ENCODE measurements at regions not wholly inside any gene's neighbourhood (a gene's known extent, or its start where the extent isn't known, plus 50 kb on each side); places are given as distances from the start of the nearest gene placed in this dataset.

GRCh38 chr2:13515254-13515653 lies 798.5 kb downstream of the TRIB2 start:
- TF ChIP-seq ZNF462 (CRISPR knock-in tag; IDR thresholded peaks at IDR 0.05): no peak
- no peak for TF ChIP-seq STAT1 (IDR thresholded peaks at IDR 0.05; ENCODE audit: unreplicated experiment)
- no peak for TF ChIP-seq CREB1 (CRISPR knock-in tag; IDR thresholded peaks at IDR 0.05; ENCODE audit: low read depth)
- no peak for TF ChIP-seq EZH2 (IDR thresholded peaks at IDR 0.05; ENCODE audit: low read depth, unreplicated experiment)
- TF ChIP-seq EZH2phosphoT487 (IDR thresholded peaks at IDR 0.05; ENCODE audit: unreplicated experiment): no peak
- TF ChIP-seq JUNB (IDR thresholded peaks at IDR 0.05; ENCODE audit: unreplicated experiment): no peak
- no peak for TF ChIP-seq NANOG (IDR thresholded peaks at IDR 0.05; ENCODE audit: borderline replicate concordance)
- TF ChIP-seq CTCF (conservative IDR thresholded peaks at IDR 0.05; ENCODE audit: low read depth in 2 of 2): no peak
- TF ChIP-seq POLR2AphosphoS5 (IDR thresholded peaks at IDR 0.05; ENCODE audit: low read depth): no peak
- no peak for ATAC-seq
- H3K4me1 Mint-ChIP-seq: peaks cover 10% of the 10 kb centered on the region

More at GRCh38 chr2:13515254-13515653, 798.5 kb downstream of the TRIB2 start:
- no peak overlapping the region for H2AFZ ChIP-seq
- no peak overlapping the region for H3K4me3 ChIP-seq
- no peak for DNase-seq (ENCODE audit: low spot score)
- no peaks in the 10 kb centered on the region for H3K79me2 ChIP-seq (replicated peaks; ENCODE audit: insufficient read depth)
- no peaks in the 10 kb centered on the region for H3K36me3 Mint-ChIP-seq (ENCODE audit: low read depth)
- H4K20me1 ChIP-seq (replicated peaks; ENCODE audit: insufficient read depth): no peaks in the 10 kb centered on the region
- H3K27ac Mint-ChIP-seq: no peak overlapping the region
- H3K4me2 ChIP-seq: no peak overlapping the region
- no peak overlapping the region for H3K4me3 Mint-ChIP-seq
- H3K27me3 Mint-ChIP-seq (ENCODE audit: insufficient read depth, low read depth, poor library complexity): peaks cover 2% of the 10 kb centered on the region
- no peaks in the 10 kb centered on the region for H3K9me2 ChIP-seq (ENCODE audit: insufficient read depth)
- H3K4me1 ChIP-seq (ENCODE audit: insufficient read depth): peaks cover 23% of the 10 kb centered on the region
- no peaks in the 10 kb centered on the region for H3K36me3 ChIP-seq (ENCODE audit: insufficient read depth)
- H3K27me3 ChIP-seq (ENCODE audit: insufficient read depth): peaks cover 50% of the 10 kb centered on the region
- H3K27ac ChIP-seq (ENCODE audit: low read depth): no peak overlapping the region
- H3K9me3 Mint-ChIP-seq: no peaks in the 10 kb centered on the region
- H3F3A ChIP-seq (replicated peaks; ENCODE audit: low read depth): no peaks in the 10 kb centered on the region
